ENCODE measurements at regions not wholly inside any gene's neighbourhood (a gene's known extent, or its start where the extent isn't known, plus 50 kb on each side); places are given as distances from the start of the nearest gene placed in this dataset.

DNA sequence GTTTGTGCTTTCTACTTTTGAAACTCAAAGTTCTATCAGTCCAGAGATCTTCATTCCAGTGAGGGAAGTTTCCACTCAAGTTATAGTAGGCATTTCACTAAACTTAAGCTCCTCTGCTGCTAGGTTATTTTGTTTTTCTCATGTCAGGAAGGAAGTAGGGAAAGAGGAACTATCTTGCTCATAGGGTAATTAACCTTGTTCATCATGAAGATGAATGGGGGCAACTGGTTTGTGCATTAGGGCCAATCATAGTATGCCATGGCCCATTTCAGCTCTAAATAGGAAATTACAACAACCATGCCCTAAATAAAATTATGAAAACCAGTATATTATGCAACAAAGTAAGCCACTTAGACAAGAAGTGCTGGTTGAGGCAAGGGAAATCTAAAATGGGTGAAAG, 804.7 kb upstream of the NDST4 start:
- Histone ChIP-seq H3K9ac (ENCODE audit: insufficient read depth, low read depth, low read length) (no peak overlapping the region), H4K20me1 (ENCODE audit: insufficient read depth, low read length) (no peaks in the 10 kb centered on the region), H3K4me1 (ENCODE audit: insufficient read depth, low read length) (no peaks in the 10 kb centered on the region), H3K36me3 (replicated peaks in 1 of 2; ENCODE audit: control insufficient read depth in 1 of 2, insufficient read depth in 2 of 2, low read length in 2 of 2) (no peaks in the 10 kb centered on the region), H3K9me3 (ENCODE audit: low read length) (no peaks in the 10 kb centered on the region), H3K4me2 (ENCODE audit: low read depth, low read length) (no peak overlapping the region), H3K79me2 (ENCODE audit: insufficient read depth, low read length) (no peaks in the 10 kb centered on the region), H2AFZ (ENCODE audit: low read length) (no peak overlapping the region), H3K27me3 (ENCODE audit: control insufficient read depth in 1 of 2, insufficient read depth in 2 of 2, low read length in 2 of 2) (no peaks in the 10 kb centered on the region), H3K4me3 (replicated peaks in 1 of 3; ENCODE audit: insufficient read depth in 1 of 3, low read depth in 2 of 3, low read length in 3 of 3) (no peak overlapping the region), H3K27ac (ENCODE audit: extremely low read length, insufficient read depth, low read length) (no peak overlapping the region)
- ATAC-seq = no peak
- BruUV-seq (replicated peaks) = no TSS peak
- FAIRE-seq = no peak
- intact Hi-C loops (cut with micrococcal nuclease; ENCODE audit: unreplicated experiment) = no loop called here
- CTCF ChIA-PET (ENCODE audit: low intra/inter-chr PET ratio, low total read pairs) = no interaction called here
- in situ Hi-C loops (cut with HindIII; ENCODE audit: extremely low pct_ligation_motif_present, low pct_unique_long_range_greater_than_20kb) = no loop called here
- POLR2A ChIA-PET = no interaction called here
- TF ChIP-seq CHD4 (IDR thresholded peaks at IDR 0.05; ENCODE audit: borderline replicate concordance, low read length) (no peak), ZBTB3 (CRISPR knock-in tag; IDR thresholded peaks at IDR 0.05; ENCODE audit: borderline replicate concordance, low read depth) (no peak), ZNF501 (CRISPR knock-in tag; IDR thresholded peaks at IDR 0.05) (no peak)
- DNase-seq (ENCODE audit: low spot score) = no peak

DNA sequence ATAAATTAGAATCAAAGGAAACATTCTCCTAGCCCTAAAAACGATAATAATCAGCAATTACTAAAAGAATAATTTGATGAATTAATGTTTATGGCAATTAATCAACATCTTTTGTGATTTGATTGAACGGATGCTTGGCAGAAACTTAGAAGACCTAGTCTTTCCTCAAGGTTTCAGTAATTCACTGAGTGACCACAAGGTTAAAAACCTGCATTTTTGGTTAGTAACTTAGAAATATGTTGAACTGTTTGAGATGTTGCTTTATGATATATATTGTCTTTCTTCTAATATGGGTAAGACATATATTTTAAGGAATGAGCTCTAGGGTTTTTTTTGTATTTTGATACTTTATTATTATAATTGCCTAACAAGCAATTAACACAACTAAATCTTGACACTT, 793.0 kb upstream of the NDST4 start:
- no peak overlapping the region for H3K9ac ChIP-seq (ENCODE audit: insufficient read depth, low read depth, low read length)
- no peak overlapping the region for H3K4me2 ChIP-seq (ENCODE audit: low read depth, low read length)
- H3K36me3 ChIP-seq (replicated peaks in 1 of 2; ENCODE audit: control insufficient read depth in 1 of 2, insufficient read depth in 2 of 2, low read length in 2 of 2) = no peaks in the 10 kb centered on the region
- ATAC-seq (no peak), DNase-seq (ENCODE audit: low spot score) (no peak), FAIRE-seq (no peak)
- intact Hi-C loops (cut with micrococcal nuclease; ENCODE audit: unreplicated experiment) (no loop called here), in situ Hi-C loops (cut with HindIII; ENCODE audit: extremely low pct_ligation_motif_present, low pct_unique_long_range_greater_than_20kb) (no loop called here)
- no peak overlapping the region for H3K4me3 ChIP-seq (replicated peaks in 1 of 3; ENCODE audit: insufficient read depth in 1 of 3, low read depth in 2 of 3, low read length in 3 of 3)
- 21% methylated on average over 2 of the region's 2 CpGs for WGBS (ENCODE audit: low lambda C conversion rate)
- BruUV-seq (replicated peaks) = no TSS peak
- POLR2A ChIA-PET = no interaction called here
- no peak overlapping the region for H3K27ac ChIP-seq (ENCODE audit: extremely low read length, insufficient read depth, low read length)
- H3K4me1 ChIP-seq (ENCODE audit: insufficient read depth, low read length) = no peaks in the 10 kb centered on the region
- no peak overlapping the region for H2AFZ ChIP-seq (ENCODE audit: low read length)
- CTCF ChIA-PET (ENCODE audit: low intra/inter-chr PET ratio, low total read pairs) = no interaction called here
- no peaks in the 10 kb centered on the region for H4K20me1 ChIP-seq (ENCODE audit: insufficient read depth, low read length)
- no peaks in the 10 kb centered on the region for H3K79me2 ChIP-seq (ENCODE audit: insufficient read depth, low read length)
- H3K9me3 ChIP-seq (ENCODE audit: low read length) = no peaks in the 10 kb centered on the region
- H3K27me3 ChIP-seq (ENCODE audit: control insufficient read depth in 1 of 2, insufficient read depth in 2 of 2, low read length in 2 of 2) = no peaks in the 10 kb centered on the region; a peak in 1 of 5 replicates
- TF ChIP-seq, protein P1, sequence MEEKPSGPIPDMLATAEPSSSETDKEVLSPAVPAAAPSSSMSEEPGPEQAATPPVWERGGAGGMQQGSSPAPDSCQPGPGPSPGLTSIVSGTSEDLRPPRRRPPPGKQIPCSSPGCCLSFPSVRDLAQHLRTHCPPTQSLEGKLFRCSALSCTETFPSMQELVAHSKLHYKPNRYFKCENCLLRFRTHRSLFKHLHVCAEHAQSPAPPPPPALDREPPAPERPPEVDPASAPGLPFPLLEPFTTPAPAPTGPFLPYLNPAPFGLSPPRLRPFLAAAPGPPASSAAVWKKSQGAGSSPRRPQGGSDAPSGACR (CRISPR knock-in tag; IDR thresholded peaks at IDR 0.05) = no peak
- TF ChIP-seq ZNF232 (CRISPR knock-in tag; IDR thresholded peaks at IDR 0.05; ENCODE audit: borderline replicate concordance) (no peak), CHD2 (IDR thresholded peaks at IDR 0.05; ENCODE audit: low read depth, low read length) (no peak), FOXK2 (IDR thresholded peaks at IDR 0.05) (no peak), HDAC2 (CRISPR knock-in tag; IDR thresholded peaks at IDR 0.05) (no peak), TBP (CRISPR knock-in tag; IDR thresholded peaks at IDR 0.05) (no peak), MBD4 (IDR thresholded peaks at IDR 0.05; ENCODE audit: borderline replicate concordance, low read length) (no peak)
- TF ChIP-seq, protein P2, sequence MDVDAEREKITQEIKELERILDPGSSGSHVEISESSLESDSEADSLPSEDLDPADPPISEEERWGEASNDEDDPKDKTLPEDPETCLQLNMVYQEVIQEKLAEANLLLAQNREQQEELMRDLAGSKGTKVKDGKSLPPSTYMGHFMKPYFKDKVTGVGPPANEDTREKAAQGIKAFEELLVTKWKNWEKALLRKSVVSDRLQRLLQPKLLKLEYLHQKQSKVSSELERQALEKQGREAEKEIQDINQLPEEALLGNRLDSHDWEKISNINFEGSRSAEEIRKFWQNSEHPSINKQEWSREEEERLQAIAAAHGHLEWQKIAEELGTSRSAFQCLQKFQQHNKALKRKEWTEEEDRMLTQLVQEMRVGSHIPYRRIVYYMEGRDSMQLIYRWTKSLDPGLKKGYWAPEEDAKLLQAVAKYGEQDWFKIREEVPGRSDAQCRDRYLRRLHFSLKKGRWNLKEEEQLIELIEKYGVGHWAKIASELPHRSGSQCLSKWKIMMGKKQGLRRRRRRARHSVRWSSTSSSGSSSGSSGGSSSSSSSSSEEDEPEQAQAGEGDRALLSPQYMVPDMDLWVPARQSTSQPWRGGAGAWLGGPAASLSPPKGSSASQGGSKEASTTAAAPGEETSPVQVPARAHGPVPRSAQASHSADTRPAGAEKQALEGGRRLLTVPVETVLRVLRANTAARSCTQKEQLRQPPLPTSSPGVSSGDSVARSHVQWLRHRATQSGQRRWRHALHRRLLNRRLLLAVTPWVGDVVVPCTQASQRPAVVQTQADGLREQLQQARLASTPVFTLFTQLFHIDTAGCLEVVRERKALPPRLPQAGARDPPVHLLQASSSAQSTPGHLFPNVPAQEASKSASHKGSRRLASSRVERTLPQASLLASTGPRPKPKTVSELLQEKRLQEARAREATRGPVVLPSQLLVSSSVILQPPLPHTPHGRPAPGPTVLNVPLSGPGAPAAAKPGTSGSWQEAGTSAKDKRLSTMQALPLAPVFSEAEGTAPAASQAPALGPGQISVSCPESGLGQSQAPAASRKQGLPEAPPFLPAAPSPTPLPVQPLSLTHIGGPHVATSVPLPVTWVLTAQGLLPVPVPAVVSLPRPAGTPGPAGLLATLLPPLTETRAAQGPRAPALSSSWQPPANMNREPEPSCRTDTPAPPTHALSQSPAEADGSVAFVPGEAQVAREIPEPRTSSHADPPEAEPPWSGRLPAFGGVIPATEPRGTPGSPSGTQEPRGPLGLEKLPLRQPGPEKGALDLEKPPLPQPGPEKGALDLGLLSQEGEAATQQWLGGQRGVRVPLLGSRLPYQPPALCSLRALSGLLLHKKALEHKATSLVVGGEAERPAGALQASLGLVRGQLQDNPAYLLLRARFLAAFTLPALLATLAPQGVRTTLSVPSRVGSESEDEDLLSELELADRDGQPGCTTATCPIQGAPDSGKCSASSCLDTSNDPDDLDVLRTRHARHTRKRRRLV (CRISPR knock-in tag; IDR thresholded peaks at IDR 0.05) = no peak
- TF ChIP-seq, protein P3, sequence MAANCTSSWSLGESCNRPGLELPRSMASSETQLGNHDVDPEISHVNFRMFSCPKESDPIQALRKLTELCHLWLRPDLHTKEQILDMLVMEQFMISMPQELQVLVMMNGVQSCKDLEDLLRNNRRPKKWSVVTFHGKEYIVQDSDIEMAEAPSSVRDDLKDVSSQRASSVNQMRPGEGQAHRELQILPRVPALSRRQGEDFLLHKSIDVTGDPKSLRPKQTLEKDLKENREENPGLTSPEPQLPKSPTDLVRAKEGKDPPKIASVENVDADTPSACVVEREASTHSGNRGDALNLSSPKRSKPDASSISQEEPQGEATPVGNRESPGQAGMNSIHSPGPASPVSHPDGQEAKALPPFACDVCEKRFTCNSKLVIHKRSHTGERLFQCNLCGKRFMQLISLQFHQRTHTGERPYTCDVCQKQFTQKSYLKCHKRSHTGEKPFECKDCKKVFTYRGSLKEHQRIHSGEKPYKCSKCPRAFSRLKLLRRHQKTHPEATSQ (CRISPR knock-in tag; IDR thresholded peaks at IDR 0.05; ENCODE audit: borderline replicate concordance) = no peak

Data from HepG2 (cell line).